ENCODE measurements at regions not wholly inside any gene's neighbourhood (a gene's known extent, or its start where the extent isn't known, plus 50 kb on each side); places are given as distances from the start of the nearest gene placed in this dataset.

GRCh38 chr2:180443888-180444287 lies 436.8 kb upstream of the CWC22 start:
- DNase-seq = no peak

GRCh38 chr2:180442860-180443644 lies 436.0 kb upstream of the CWC22 start:
- no peak for DNase-seq

GRCh38 chr2:180419212-180419611 lies 412.1 kb upstream of the CWC22 start:
- DNase-seq = no peak

GRCh38 chr2:180416627-180417026 lies 409.5 kb upstream of the CWC22 start:
- DNase-seq = no peak

- no peak for DNase-seq
Measured at GRCh38 chr2:180413336-180413735, 406.2 kb upstream of the CWC22 start.

- no peak for DNase-seq
Measured at GRCh38 chr2:180412219-180412618, 405.1 kb upstream of the CWC22 start.

GRCh38 chr2:180411661-180412060 lies 404.6 kb upstream of the CWC22 start:
- DNase-seq = no peak

- no peak for DNase-seq
Measured at GRCh38 chr2:180406687-180407086, 399.6 kb upstream of the CWC22 start.

- DNase-seq = no peak
Measured at GRCh38 chr2:180405520-180405919, 398.4 kb upstream of the CWC22 start.

GRCh38 chr2:180394305-180394704 lies 387.2 kb upstream of the CWC22 start:
- no peak for DNase-seq

- no peak for DNase-seq
Measured at GRCh38 chr2:180385601-180386201, 378.6 kb upstream of the CWC22 start.

- no peak for DNase-seq
Measured at GRCh38 chr2:180376066-180376465, 369.0 kb upstream of the CWC22 start.

GRCh38 chr2:180374502-180375281 lies 367.6 kb upstream of the CWC22 start:
- DNase-seq = no peak

GRCh38 chr2:180370511-180371205 lies 363.6 kb upstream of the CWC22 start:
- DNase-seq = no peak

- no peak for DNase-seq
Measured at GRCh38 chr2:180368881-180369280, 361.8 kb upstream of the CWC22 start.

GRCh38 chr2:180367815-180368214 lies 360.7 kb upstream of the CWC22 start:
- DNase-seq = no peak

GRCh38 chr2:180366481-180366880 lies 359.4 kb upstream of the CWC22 start:
- no peak for DNase-seq

- DNase-seq = no peak
Measured at GRCh38 chr2:180364719-180365118, 357.6 kb upstream of the CWC22 start.

- DNase-seq = no peak
Measured at GRCh38 chr2:180360283-180360618, 353.2 kb upstream of the CWC22 start.

- DNase-seq = no peak
Measured at GRCh38 chr2:180359522-180360282, 352.6 kb upstream of the CWC22 start.

GRCh38 chr2:180358458-180358857 lies 351.4 kb upstream of the CWC22 start:
- DNase-seq = no peak

- DNase-seq = no peak
Measured at GRCh38 chr2:180356676-180357075, 349.6 kb upstream of the CWC22 start.

GRCh38 chr2:180352620-180353019 lies 345.5 kb upstream of the CWC22 start:
- no peak for DNase-seq
